Keratinocyte (primary cell): ENCODE measurements at regions not wholly inside any gene's neighbourhood (a gene's known extent, or its start where the extent isn't known, plus 50 kb on each side); places are given as distances from the start of the nearest gene placed in this dataset.

Experiments used
- DNase-seq: peaks from one replicate; pipeline ENCODE4 v3.0.0-alpha.2; 2011; ENCODE audit warnings: low read depth, missing footprints, low spot score
- FAIRE-seq: peaks from 2 replicates; lab custom pipeline; 2011; peaks lifted over from hg19 to GRCh38; lab: Jason Lieb, UNC
- H2AFZ ChIP-seq: 2 replicates; pipeline ENCODE4 v1.6.0; 2012; ENCODE audit warnings: low read length, control low read depth, inconsistent platforms; ENCODE audit not compliant: control insufficient read depth
- H3K27ac ChIP-seq: 2 replicates; pipeline ENCODE4 v1.5.1; 2011; ENCODE audit warnings: low read length; ENCODE audit not compliant: control insufficient read depth, insufficient read depth
- H3K27me3 ChIP-seq: 3 replicates; pipeline ENCODE4 v1.6.0; 2011; ENCODE audit warnings: low read length; ENCODE audit not compliant: control insufficient read depth, insufficient read depth; ENCODE audit errors: extremely low read depth
- H3K36me3 ChIP-seq, 2 experiments: 2 replicates in 1 of 2; 3 replicates in 1 of 2; pipeline ENCODE4 v1.5.1; 2011; ENCODE audit warnings: low read length in 2 of 2, mild to moderate bottlenecking in 1 of 2; ENCODE audit not compliant: control insufficient read depth in 2 of 2, insufficient read depth in 2 of 2; ENCODE audit errors: extremely low read depth in 1 of 2
- H3K4me1 ChIP-seq: 3 replicates; pipeline ENCODE4 v1.5.1; 2011; ENCODE audit warnings: low read length; ENCODE audit not compliant: control insufficient read depth, insufficient read depth; ENCODE audit errors: extremely low read depth
- H3K4me2 ChIP-seq: 3 replicates; pipeline ENCODE4 v1.6.0; 2011; ENCODE audit warnings: low read depth, low read length; ENCODE audit not compliant: control insufficient read depth, insufficient read depth; ENCODE audit errors: extremely low read depth
- H3K4me3 ChIP-seq, 3 experiments: fragments of 200-600 bp in 1 of 3; sonication (generic) in 1 of 3; 2 replicates in 2 of 3; 3 replicates in 1 of 3; pipeline ENCODE4 v1.5.1; 2011 to 2016; ENCODE audit warnings: low read length in 3 of 3, mild to moderate bottlenecking in 3 of 3, control low read depth in 2 of 3, inconsistent platforms in 1 of 3, low read depth in 1 of 3, mixed read lengths in 1 of 3, mixed run types in 1 of 3, moderate library complexity in 1 of 3; ENCODE audit not compliant: control insufficient read depth in 2 of 3, insufficient read depth in 2 of 3; ENCODE audit errors: extremely low read depth in 1 of 3
- H3K79me2 ChIP-seq: 2 replicates; pipeline ENCODE4 v1.6.0; 2012; ENCODE audit warnings: low read length; ENCODE audit not compliant: control insufficient read depth, insufficient read depth
- H3K9ac ChIP-seq: 3 replicates; pipeline ENCODE4 v1.6.0; 2011; ENCODE audit warnings: low read length; ENCODE audit not compliant: control insufficient read depth, insufficient read depth; ENCODE audit errors: extremely low read depth
- H3K9me1 ChIP-seq: 3 replicates; pipeline ENCODE4 v1.6.0; 2011; ENCODE audit warnings: low read length; ENCODE audit not compliant: control insufficient read depth, insufficient read depth; ENCODE audit errors: extremely low read depth
- H3K9me3 ChIP-seq: 2 replicates; pipeline ENCODE4 v1.5.1; 2012; ENCODE audit warnings: low read depth, low read length; ENCODE audit not compliant: control insufficient read depth
- H4K20me1 ChIP-seq: 3 replicates; pipeline ENCODE4 v1.6.0; 2011; ENCODE audit warnings: low read length; ENCODE audit not compliant: control insufficient read depth, insufficient read depth; ENCODE audit errors: extremely low read depth
- EZH2 ChIP-seq: IDR thresholded peaks from one replicate; pipeline ENCODE4 v1.6.1; 2012; ENCODE audit warnings: inconsistent platforms, mild to moderate bottlenecking, low read length, moderate library complexity
- dilution Hi-C: fragments of 300-500 bp; cut with MboI; formaldehyde crosslinking; loops from one replicate; pipeline ENCODE4 v1.7.0; 2020; ENCODE audit warnings: low sequenced_read_pairs; ENCODE audit not compliant: extremely low pct_ligation_motif_present
- TF ChIP-seq, protein P1 (sequence below), 3 experiments: IDR thresholded peaks in 1 of 3; conservative IDR thresholded peaks in 1 of 3; optimal IDR thresholded peaks in 1 of 3; 2 replicates in 2 of 3; 3 replicates in 1 of 3; pipeline versions ENCODE3 to v1.5.1; 2011; ENCODE audit warnings: low read length in 3 of 3, mild to moderate bottlenecking in 3 of 3, moderate library complexity in 2 of 3, control low read depth in 1 of 3, inconsistent platforms in 1 of 3; ENCODE audit not compliant: insufficient read depth in 2 of 3; ENCODE audit errors: extremely low read depth in 1 of 3

DNA sequence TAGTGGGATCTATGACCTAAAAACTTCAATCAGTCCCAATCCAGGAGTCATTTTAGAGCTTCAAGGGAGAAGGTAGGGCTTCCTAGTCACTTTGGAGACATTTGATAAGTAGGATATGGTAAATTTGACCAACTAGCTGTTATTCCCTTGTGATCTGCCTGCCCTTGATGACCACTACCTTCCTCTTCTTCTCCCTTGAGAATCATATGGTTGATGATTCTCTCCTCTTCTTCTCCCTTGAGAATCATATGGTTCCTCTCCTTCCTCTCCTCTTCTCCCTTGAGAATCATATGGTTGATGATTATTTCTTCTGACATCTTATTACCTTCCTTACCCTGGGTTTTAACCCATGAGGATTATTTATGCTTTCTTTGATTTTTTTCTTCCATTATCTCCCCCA is 482.6 kb upstream of the TENM3 start:
- Histone ChIP-seq H3K27me3 (peaks cover 5% of the 10 kb centered on the region), H3K9me1 (no peaks in the 10 kb centered on the region), H3K9me3 (no peaks in the 10 kb centered on the region), H3K27ac (no peak overlapping the region), H3K4me3 (no peak overlapping the region), H2AFZ (no peak overlapping the region), H3K4me1 (no peaks in the 10 kb centered on the region), H3K36me3 (no peaks in the 10 kb centered on the region), H3K4me2 (no peak overlapping the region), H3K79me2 (no peaks in the 10 kb centered on the region), H4K20me1 (no peaks in the 10 kb centered on the region), H3K9ac (no peak overlapping the region)
- DNase-seq (no peak), FAIRE-seq (no peak)
- TF ChIP-seq, protein P1, sequence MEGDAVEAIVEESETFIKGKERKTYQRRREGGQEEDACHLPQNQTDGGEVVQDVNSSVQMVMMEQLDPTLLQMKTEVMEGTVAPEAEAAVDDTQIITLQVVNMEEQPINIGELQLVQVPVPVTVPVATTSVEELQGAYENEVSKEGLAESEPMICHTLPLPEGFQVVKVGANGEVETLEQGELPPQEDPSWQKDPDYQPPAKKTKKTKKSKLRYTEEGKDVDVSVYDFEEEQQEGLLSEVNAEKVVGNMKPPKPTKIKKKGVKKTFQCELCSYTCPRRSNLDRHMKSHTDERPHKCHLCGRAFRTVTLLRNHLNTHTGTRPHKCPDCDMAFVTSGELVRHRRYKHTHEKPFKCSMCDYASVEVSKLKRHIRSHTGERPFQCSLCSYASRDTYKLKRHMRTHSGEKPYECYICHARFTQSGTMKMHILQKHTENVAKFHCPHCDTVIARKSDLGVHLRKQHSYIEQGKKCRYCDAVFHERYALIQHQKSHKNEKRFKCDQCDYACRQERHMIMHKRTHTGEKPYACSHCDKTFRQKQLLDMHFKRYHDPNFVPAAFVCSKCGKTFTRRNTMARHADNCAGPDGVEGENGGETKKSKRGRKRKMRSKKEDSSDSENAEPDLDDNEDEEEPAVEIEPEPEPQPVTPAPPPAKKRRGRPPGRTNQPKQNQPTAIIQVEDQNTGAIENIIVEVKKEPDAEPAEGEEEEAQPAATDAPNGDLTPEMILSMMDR (optimal IDR thresholded peaks at IDR 0.05 in 1 of 3, IDR thresholded peaks at IDR 0.05 in 1 of 3, conservative IDR thresholded peaks at IDR 0.05 in 1 of 3; ENCODE audit: extremely low read depth in 1 of 3, insufficient read depth in 2 of 3, low read length in 3 of 3), result no peak
- TF ChIP-seq EZH2, result no peak
- dilution Hi-C loops, result no loop called here

DNA sequence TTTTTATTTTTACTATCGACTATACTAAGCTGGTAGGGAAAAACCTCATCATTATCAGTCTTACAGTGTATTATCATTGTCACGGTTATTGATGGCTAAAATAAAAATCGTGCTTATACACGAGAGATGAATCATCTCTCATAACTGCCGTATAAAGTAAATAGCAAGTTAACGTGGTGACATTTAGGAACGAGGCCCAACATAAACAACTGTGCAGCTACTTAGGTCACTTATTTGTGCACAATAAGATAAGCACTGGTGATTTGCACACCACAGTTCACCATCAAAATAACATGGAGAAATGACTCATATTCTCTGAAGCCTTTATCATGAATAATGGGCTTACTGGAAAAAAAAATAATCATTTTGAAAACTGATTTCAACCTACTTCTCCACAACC is 482.0 kb upstream of the TENM3 start:
- Histone ChIP-seq H3K4me3 (no peak overlapping the region), H4K20me1 (no peaks in the 10 kb centered on the region), H2AFZ (no peak overlapping the region), H3K36me3 (no peaks in the 10 kb centered on the region), H3K9me1 (no peaks in the 10 kb centered on the region), H3K4me1 (no peaks in the 10 kb centered on the region), H3K4me2 (no peak overlapping the region), H3K79me2 (no peaks in the 10 kb centered on the region), H3K9ac (no peak overlapping the region), H3K27ac (no peak overlapping the region), H3K9me3 (no peaks in the 10 kb centered on the region), H3K27me3 (peaks cover 5% of the 10 kb centered on the region)
- dilution Hi-C loops, result no loop called here
- TF ChIP-seq EZH2, result no peak
- TF ChIP-seq, protein P1 (optimal IDR thresholded peaks at IDR 0.05 in 1 of 3, IDR thresholded peaks at IDR 0.05 in 1 of 3, conservative IDR thresholded peaks at IDR 0.05 in 1 of 3; ENCODE audit: extremely low read depth in 1 of 3, insufficient read depth in 2 of 3, low read length in 3 of 3), result no peak
- DNase-seq (no peak), FAIRE-seq (no peak)
